Smooth muscle cell (in vitro differentiated cells): ENCODE measurements at regions not wholly inside any gene's neighbourhood (a gene's known extent, or its start where the extent isn't known, plus 50 kb on each side); places are given as distances from the start of the nearest gene placed in this dataset.

Experiments
- DNase-seq: peaks from one replicate; lab custom pipeline; 2025; ENCODE audit not compliant: unreplicated experiment; lab: John Stamatoyannopoulos, UW
- H2AFZ ChIP-seq: fragments of 200-600 bp; sonication (generic); 2 replicates; pipeline ENCODE4 v1.6.0; 2016; ENCODE audit warnings: antibody characterized with exemption, low read depth, mild to moderate bottlenecking
- H3F3A ChIP-seq: fragments of 200-600 bp; sonication (generic); 2 replicates; pipeline ENCODE4 v1.6.0; 2017; ENCODE audit warnings: antibody characterized with exemption, low read depth
- H3K27ac ChIP-seq: fragments of 200-600 bp; sonication (generic); 2 replicates; pipeline ENCODE4 v1.5.1; 2016; ENCODE audit warnings: low read depth, mild to moderate bottlenecking
- H3K27me3 ChIP-seq: fragments of 200-600 bp; sonication (generic); 2 replicates; pipeline ENCODE4 v1.6.1; 2016; ENCODE audit warnings: low read depth, mild to moderate bottlenecking
- H3K36me3 ChIP-seq: fragments of 200-600 bp; sonication (generic); 2 replicates; pipeline ENCODE4 v1.5.1; 2016; ENCODE audit warnings: low read depth
- H3K4me1 ChIP-seq: fragments of 200-600 bp; sonication (generic); 2 replicates; pipeline ENCODE4 v1.5.1; 2016; ENCODE audit warnings: low read depth
- H3K4me2 ChIP-seq: fragments of 200-600 bp; sonication (generic); 2 replicates; pipeline ENCODE4 v1.6.0; 2016; ENCODE audit warnings: mild to moderate bottlenecking
- H3K4me3 ChIP-seq: fragments of 200-600 bp; sonication (generic); 2 replicates; pipeline ENCODE4 v1.5.1; 2016; ENCODE audit warnings: mild to moderate bottlenecking
- H3K79me2 ChIP-seq: fragments of 200-600 bp; sonication (generic); 2 replicates; pipeline ENCODE4 v1.6.0; 2016; ENCODE audit warnings: low read depth, mild to moderate bottlenecking
- H3K9ac ChIP-seq: fragments of 200-600 bp; sonication (generic); 2 replicates; pipeline ENCODE4 v1.6.0; 2016; ENCODE audit warnings: low read depth
- H3K9me3 ChIP-seq: fragments of 200-600 bp; sonication (generic); replicated peaks from 2 replicates; pipeline ENCODE4 v1.5.1; 2016; ENCODE audit warnings: low read depth
- H4K20me1 ChIP-seq: fragments of 200-600 bp; sonication (generic); 2 replicates; pipeline ENCODE4 v1.6.0; 2016; ENCODE audit warnings: low read depth
- WGBS: methylation state at CpG from one replicate; pipeline ENCODE4 v1.1.7; 2016; ENCODE audit warnings: low lambda C conversion rate; 5-methylcytosine and 5-hydroxymethylcytosine counted together
- TF ChIP-seq, protein P1 (sequence below): fragments of 200-600 bp; sonication (generic); IDR thresholded peaks from 2 replicates; pipeline ENCODE4 v1.5.1; 2017; ENCODE audit warnings: borderline replicate concordance, mild to moderate bottlenecking, antibody characterized with exemption; ENCODE audit not compliant: insufficient read depth, poor library complexity, severe bottlenecking

DNA sequence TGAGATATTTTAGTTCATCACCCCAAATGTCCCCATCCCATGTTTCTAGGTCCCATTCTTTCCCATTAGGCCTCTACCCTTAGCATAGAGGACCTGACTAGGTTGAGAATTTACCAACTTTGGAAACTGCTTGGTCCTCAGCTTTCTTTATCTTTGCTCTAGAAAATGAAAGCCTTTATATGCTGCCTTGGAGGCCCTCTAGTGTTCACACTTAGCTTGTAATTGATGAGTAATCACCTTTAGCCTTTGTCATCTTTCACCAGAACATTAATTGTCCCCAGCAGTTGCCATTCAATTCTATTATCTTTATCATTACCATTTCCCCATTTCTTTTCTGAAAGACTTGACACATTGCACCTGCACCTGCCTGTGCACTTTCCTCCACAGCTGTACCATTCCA, 589.2 kb upstream of the NR3C2 start:
- no peak overlapping the region for H3K27ac ChIP-seq
- TF ChIP-seq, protein P1, sequence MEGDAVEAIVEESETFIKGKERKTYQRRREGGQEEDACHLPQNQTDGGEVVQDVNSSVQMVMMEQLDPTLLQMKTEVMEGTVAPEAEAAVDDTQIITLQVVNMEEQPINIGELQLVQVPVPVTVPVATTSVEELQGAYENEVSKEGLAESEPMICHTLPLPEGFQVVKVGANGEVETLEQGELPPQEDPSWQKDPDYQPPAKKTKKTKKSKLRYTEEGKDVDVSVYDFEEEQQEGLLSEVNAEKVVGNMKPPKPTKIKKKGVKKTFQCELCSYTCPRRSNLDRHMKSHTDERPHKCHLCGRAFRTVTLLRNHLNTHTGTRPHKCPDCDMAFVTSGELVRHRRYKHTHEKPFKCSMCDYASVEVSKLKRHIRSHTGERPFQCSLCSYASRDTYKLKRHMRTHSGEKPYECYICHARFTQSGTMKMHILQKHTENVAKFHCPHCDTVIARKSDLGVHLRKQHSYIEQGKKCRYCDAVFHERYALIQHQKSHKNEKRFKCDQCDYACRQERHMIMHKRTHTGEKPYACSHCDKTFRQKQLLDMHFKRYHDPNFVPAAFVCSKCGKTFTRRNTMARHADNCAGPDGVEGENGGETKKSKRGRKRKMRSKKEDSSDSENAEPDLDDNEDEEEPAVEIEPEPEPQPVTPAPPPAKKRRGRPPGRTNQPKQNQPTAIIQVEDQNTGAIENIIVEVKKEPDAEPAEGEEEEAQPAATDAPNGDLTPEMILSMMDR, result peak; percentile 37
- H3K4me2 ChIP-seq, result no peak overlapping the region
- H3K27me3 ChIP-seq, result no peaks in the 10 kb centered on the region
- no peak for DNase-seq
- H2AFZ ChIP-seq, result no peak overlapping the region
- H4K20me1 ChIP-seq, result no peaks in the 10 kb centered on the region
- H3K9me3 ChIP-seq, result no peaks in the 10 kb centered on the region
- H3K4me1 ChIP-seq, result no peaks in the 10 kb centered on the region
- no peak overlapping the region for H3K9ac ChIP-seq
- H3K79me2 ChIP-seq, result no peaks in the 10 kb centered on the region
- H3K4me3 ChIP-seq, result no peak overlapping the region
- H3F3A ChIP-seq, result no peaks in the 10 kb centered on the region
- H3K36me3 ChIP-seq, result no peaks in the 10 kb centered on the region

DNA sequence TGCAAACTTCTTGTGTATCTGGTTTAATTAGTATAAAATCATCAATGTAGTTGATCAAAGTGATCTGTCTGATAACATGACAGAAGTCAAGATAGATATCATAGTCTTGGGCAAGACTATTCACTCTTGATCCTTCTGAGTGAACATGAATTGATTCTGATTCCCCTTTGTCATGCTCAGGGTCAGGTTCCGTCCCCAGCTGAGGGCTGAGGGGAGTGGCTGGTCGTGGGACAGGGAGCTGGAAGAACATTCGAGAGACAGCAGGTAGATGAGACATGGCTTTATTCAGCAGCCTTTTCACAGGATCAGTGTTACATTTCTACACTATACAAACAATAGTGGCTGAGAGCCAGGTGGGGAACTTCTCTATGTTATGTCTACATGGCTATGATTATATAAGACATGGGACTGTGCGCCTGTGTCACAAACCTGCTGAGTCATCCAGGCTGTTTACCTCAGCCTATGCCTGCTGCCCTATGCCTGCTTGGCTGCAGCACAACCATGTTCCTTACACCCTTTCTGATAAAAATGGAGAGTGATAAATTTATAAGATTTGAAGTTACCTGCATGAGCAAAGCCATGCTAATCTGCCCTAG, 586.9 kb upstream of the NR3C2 start:
- Histone ChIP-seq H3K4me1 (no peaks in the 10 kb centered on the region), H3K79me2 (no peaks in the 10 kb centered on the region), H3K4me2 (no peak overlapping the region), H3K27me3 (no peaks in the 10 kb centered on the region), H3K9me3 (no peaks in the 10 kb centered on the region), H3K9ac (no peak overlapping the region), H3K36me3 (no peaks in the 10 kb centered on the region), H4K20me1 (no peaks in the 10 kb centered on the region), H3K4me3 (no peak overlapping the region), H3F3A (no peaks in the 10 kb centered on the region), H3K27ac (no peak overlapping the region), H2AFZ (no peak overlapping the region)
- TF ChIP-seq, protein P1, result no peak
- WGBS, result 88% methylated on average over 4 of the region's 4 CpGs
- DNase-seq, result no peak

DNA sequence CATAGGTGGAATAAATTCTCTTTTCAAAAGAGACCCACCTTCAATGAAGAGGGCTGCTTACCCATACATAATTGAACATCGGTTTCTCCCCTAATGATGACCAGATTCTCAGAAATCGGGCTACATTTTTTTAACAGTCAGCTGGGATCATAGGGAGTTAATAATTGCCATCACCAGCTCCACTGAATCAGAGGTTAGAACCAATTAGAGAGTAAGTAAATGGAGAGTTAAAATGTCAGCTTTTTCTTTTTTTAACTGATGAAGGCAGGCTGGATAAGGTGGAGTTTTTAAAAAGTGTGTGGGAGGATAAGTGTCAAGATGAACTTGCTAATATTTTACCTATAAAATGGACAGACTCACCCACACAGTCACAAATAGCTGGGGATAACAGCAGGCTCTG, 584.5 kb upstream of the NR3C2 start:
- Histone ChIP-seq H3K9ac (no peak overlapping the region), H4K20me1 (no peaks in the 10 kb centered on the region), H3K4me1 (no peaks in the 10 kb centered on the region), H3K9me3 (no peaks in the 10 kb centered on the region), H3K36me3 (no peaks in the 10 kb centered on the region), H3K79me2 (no peaks in the 10 kb centered on the region), H3K27me3 (no peaks in the 10 kb centered on the region), H3K27ac (no peak overlapping the region), H3K4me2 (no peak overlapping the region), H3K4me3 (no peak overlapping the region), H3F3A (no peaks in the 10 kb centered on the region), H2AFZ (no peak overlapping the region)
- TF ChIP-seq, protein P1, result no peak
- 86% methylated on average over 2 of the region's 2 CpGs for WGBS
- no peak for DNase-seq

DNA sequence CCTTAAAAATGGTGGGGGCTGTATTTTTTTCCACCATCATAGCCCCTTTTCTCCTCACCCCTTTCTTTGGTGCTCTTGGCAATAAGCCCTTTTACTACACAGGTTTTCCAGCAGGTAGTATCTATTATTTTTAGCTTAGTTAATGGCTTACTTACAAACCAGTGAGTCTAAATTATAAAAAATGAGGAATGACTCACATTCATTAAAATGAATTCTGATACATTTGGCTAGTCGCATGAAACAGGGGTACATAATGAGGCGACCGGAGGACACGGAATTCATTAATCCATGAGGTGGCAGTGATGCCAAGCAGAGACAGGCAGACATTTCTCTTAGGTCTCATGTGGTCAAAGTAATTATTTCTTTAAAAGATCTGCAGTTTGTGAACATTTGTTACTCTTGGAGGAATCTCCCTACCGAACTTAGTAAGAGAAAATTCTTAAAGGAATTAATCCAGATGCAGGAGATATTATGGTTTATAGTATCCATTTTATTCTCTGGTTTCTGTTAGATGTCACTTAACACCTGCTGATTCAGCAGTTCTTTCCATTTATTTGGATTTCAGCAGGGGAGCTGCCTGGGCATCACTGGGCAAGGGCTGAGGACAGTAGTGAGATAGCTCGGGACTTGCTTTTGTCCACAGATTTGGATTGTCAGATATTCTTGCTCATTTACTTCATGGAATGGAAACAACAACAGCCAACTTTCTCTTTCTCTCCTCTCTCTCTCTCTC, 575.0 kb upstream of the NR3C2 start:
- Histone ChIP-seq H3K4me2 (no peak overlapping the region), H3K79me2 (no peaks in the 10 kb centered on the region), H3K27me3 (no peaks in the 10 kb centered on the region), H3K9ac (no peak overlapping the region), H4K20me1 (no peaks in the 10 kb centered on the region), H3K4me3 (no peak overlapping the region), H3K27ac (no peak overlapping the region), H3K9me3 (no peaks in the 10 kb centered on the region), H3F3A (no peaks in the 10 kb centered on the region), H3K36me3 (no peaks in the 10 kb centered on the region), H3K4me1 (no peaks in the 10 kb centered on the region), H2AFZ (no peak overlapping the region)
- WGBS, result 87% methylated on average over 6 of the region's 6 CpGs
- TF ChIP-seq, protein P1, result no peak
- DNase-seq, result no peak
